Smooth muscle cell (in vitro differentiated cells): ENCODE measurements at regions not wholly inside any gene's neighbourhood (a gene's known extent, or its start where the extent isn't known, plus 50 kb on each side); places are given as distances from the start of the nearest gene placed in this dataset.

Experiments used
- DNase-seq: peaks from one replicate; lab custom pipeline; 2025; ENCODE audit not compliant: unreplicated experiment; lab: John Stamatoyannopoulos, UW
- H2AFZ ChIP-seq: fragments of 200-600 bp; sonication (generic); 2 replicates; pipeline ENCODE4 v1.6.0; 2016; ENCODE audit warnings: antibody characterized with exemption, low read depth, mild to moderate bottlenecking
- H3F3A ChIP-seq: fragments of 200-600 bp; sonication (generic); 2 replicates; pipeline ENCODE4 v1.6.0; 2017; ENCODE audit warnings: antibody characterized with exemption, low read depth
- H3K27ac ChIP-seq: fragments of 200-600 bp; sonication (generic); 2 replicates; pipeline ENCODE4 v1.5.1; 2016; ENCODE audit warnings: low read depth, mild to moderate bottlenecking
- H3K27me3 ChIP-seq: fragments of 200-600 bp; sonication (generic); 2 replicates; pipeline ENCODE4 v1.6.1; 2016; ENCODE audit warnings: low read depth, mild to moderate bottlenecking
- H3K36me3 ChIP-seq: fragments of 200-600 bp; sonication (generic); 2 replicates; pipeline ENCODE4 v1.5.1; 2016; ENCODE audit warnings: low read depth
- H3K4me1 ChIP-seq: fragments of 200-600 bp; sonication (generic); 2 replicates; pipeline ENCODE4 v1.5.1; 2016; ENCODE audit warnings: low read depth
- H3K4me2 ChIP-seq: fragments of 200-600 bp; sonication (generic); 2 replicates; pipeline ENCODE4 v1.6.0; 2016; ENCODE audit warnings: mild to moderate bottlenecking
- H3K4me3 ChIP-seq: fragments of 200-600 bp; sonication (generic); 2 replicates; pipeline ENCODE4 v1.5.1; 2016; ENCODE audit warnings: mild to moderate bottlenecking
- H3K79me2 ChIP-seq: fragments of 200-600 bp; sonication (generic); 2 replicates; pipeline ENCODE4 v1.6.0; 2016; ENCODE audit warnings: low read depth, mild to moderate bottlenecking
- H3K9ac ChIP-seq: fragments of 200-600 bp; sonication (generic); 2 replicates; pipeline ENCODE4 v1.6.0; 2016; ENCODE audit warnings: low read depth
- H3K9me3 ChIP-seq: fragments of 200-600 bp; sonication (generic); replicated peaks from 2 replicates; pipeline ENCODE4 v1.5.1; 2016; ENCODE audit warnings: low read depth
- H4K20me1 ChIP-seq: fragments of 200-600 bp; sonication (generic); 2 replicates; pipeline ENCODE4 v1.6.0; 2016; ENCODE audit warnings: low read depth
- WGBS: methylation state at CpG from one replicate; pipeline ENCODE4 v1.1.7; 2016; ENCODE audit warnings: low lambda C conversion rate; 5-methylcytosine and 5-hydroxymethylcytosine counted together
- TF ChIP-seq, protein P1 (sequence below): fragments of 200-600 bp; sonication (generic); IDR thresholded peaks from 2 replicates; pipeline ENCODE4 v1.5.1; 2017; ENCODE audit warnings: borderline replicate concordance, mild to moderate bottlenecking, antibody characterized with exemption; ENCODE audit not compliant: insufficient read depth, poor library complexity, severe bottlenecking

DNA sequence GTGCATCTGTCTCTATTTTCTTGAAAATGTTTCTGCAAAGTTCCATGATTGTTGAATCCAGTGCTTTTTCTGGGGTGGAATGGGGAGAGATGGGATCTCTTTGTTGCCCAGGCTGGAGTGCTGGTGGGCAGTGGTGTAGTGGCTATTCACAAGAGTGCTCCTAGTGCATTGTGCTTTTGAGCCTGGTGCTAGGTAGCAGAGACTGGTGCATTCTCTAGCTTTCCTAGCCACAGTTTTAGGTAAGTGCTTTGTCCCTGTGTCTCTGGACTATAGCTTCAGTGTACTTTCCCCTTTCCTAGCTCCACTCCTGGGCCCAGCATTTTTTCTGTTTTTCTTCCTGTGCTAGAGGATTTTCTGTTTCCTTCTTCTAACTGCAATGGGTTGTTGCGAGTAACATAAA lies 825.6 kb downstream of the SLITRK6 start:
- DNase-seq = no peak

GRCh38 chr13:84972907-84973306 lies 826.3 kb downstream of the SLITRK6 start:
- 95% methylated on average over 4 of the region's 4 CpGs for WGBS
- Histone ChIP-seq H2AFZ (no peak overlapping the region), H3K27ac (no peak overlapping the region), H3K9ac (no peak overlapping the region), H3K4me1 (no peaks in the 10 kb centered on the region), H3K9me3 (no peaks in the 10 kb centered on the region), H3K36me3 (no peaks in the 10 kb centered on the region), H3K27me3 (no peaks in the 10 kb centered on the region), H3F3A (no peaks in the 10 kb centered on the region), H3K4me3 (no peak overlapping the region), H3K79me2 (no peaks in the 10 kb centered on the region), H3K4me2 (no peak overlapping the region), H4K20me1 (no peaks in the 10 kb centered on the region)
- TF ChIP-seq, protein P1, sequence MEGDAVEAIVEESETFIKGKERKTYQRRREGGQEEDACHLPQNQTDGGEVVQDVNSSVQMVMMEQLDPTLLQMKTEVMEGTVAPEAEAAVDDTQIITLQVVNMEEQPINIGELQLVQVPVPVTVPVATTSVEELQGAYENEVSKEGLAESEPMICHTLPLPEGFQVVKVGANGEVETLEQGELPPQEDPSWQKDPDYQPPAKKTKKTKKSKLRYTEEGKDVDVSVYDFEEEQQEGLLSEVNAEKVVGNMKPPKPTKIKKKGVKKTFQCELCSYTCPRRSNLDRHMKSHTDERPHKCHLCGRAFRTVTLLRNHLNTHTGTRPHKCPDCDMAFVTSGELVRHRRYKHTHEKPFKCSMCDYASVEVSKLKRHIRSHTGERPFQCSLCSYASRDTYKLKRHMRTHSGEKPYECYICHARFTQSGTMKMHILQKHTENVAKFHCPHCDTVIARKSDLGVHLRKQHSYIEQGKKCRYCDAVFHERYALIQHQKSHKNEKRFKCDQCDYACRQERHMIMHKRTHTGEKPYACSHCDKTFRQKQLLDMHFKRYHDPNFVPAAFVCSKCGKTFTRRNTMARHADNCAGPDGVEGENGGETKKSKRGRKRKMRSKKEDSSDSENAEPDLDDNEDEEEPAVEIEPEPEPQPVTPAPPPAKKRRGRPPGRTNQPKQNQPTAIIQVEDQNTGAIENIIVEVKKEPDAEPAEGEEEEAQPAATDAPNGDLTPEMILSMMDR = no peak
- DNase-seq = no peak

More for the DNA sequence above, 825.6 kb downstream of the SLITRK6 start:
- Histone ChIP-seq H3K79me2 (no peaks in the 10 kb centered on the region), H3K9ac (no peak overlapping the region), H2AFZ (no peak overlapping the region), H3F3A (no peaks in the 10 kb centered on the region), H3K4me3 (no peak overlapping the region), H3K9me3 (no peaks in the 10 kb centered on the region), H3K4me1 (no peaks in the 10 kb centered on the region), H3K27ac (no peak overlapping the region), H3K4me2 (no peak overlapping the region), H3K27me3 (no peaks in the 10 kb centered on the region), H4K20me1 (no peaks in the 10 kb centered on the region), H3K36me3 (no peaks in the 10 kb centered on the region)
- WGBS = 96% methylated on average over 1 of the region's 1 CpG
- TF ChIP-seq, protein P1 = no peak

- Histone ChIP-seq H3K4me3 (no peak overlapping the region), H3K27me3 (no peaks in the 10 kb centered on the region), H3K9ac (no peak overlapping the region), H3K27ac (no peak overlapping the region), H3K79me2 (no peaks in the 10 kb centered on the region), H3K4me1 (no peaks in the 10 kb centered on the region), H3F3A (no peaks in the 10 kb centered on the region), H3K36me3 (no peaks in the 10 kb centered on the region), H4K20me1 (no peaks in the 10 kb centered on the region), H2AFZ (no peak overlapping the region), H3K9me3 (no peaks in the 10 kb centered on the region), H3K4me2 (no peak overlapping the region)
- no peak for DNase-seq
- 85% methylated on average over 1 of the region's 1 CpG for WGBS
- TF ChIP-seq, protein P1 = no peak
Observed at GRCh38 chr13:84962849-84963248, 836.4 kb downstream of the SLITRK6 start.

GRCh38 chr13:84962141-84962750 lies 837.0 kb downstream of the SLITRK6 start:
- H3K4me3 ChIP-seq = no peak overlapping the region
- no peaks in the 10 kb centered on the region for H3K36me3 ChIP-seq
- no peaks in the 10 kb centered on the region for H3F3A ChIP-seq
- H3K4me1 ChIP-seq = no peaks in the 10 kb centered on the region
- H2AFZ ChIP-seq = no peak overlapping the region
- no peak for DNase-seq
- no peak overlapping the region for H3K27ac ChIP-seq
- no peaks in the 10 kb centered on the region for H3K79me2 ChIP-seq
- 94% methylated on average over 12 of the region's 12 CpGs for WGBS
- H3K9me3 ChIP-seq = no peaks in the 10 kb centered on the region
- no peak overlapping the region for H3K4me2 ChIP-seq
- no peaks in the 10 kb centered on the region for H3K27me3 ChIP-seq
- TF ChIP-seq, protein P1 = no peak
- H4K20me1 ChIP-seq = no peaks in the 10 kb centered on the region
- H3K9ac ChIP-seq = no peak overlapping the region
